GM19043 (cell line): ENCODE measurements at regions not wholly inside any gene's neighbourhood (a gene's known extent, or its start where the extent isn't known, plus 50 kb on each side); places are given as distances from the start of the nearest gene placed in this dataset.

Experiments used
- ATAC-seq: cut with Tn5 transposase; IDR thresholded peaks from one replicate; pipeline ENCODE4 v1.9.1; 2021; ENCODE audit warnings: low read depth; ENCODE audit not compliant: unreplicated experiment

DNA sequence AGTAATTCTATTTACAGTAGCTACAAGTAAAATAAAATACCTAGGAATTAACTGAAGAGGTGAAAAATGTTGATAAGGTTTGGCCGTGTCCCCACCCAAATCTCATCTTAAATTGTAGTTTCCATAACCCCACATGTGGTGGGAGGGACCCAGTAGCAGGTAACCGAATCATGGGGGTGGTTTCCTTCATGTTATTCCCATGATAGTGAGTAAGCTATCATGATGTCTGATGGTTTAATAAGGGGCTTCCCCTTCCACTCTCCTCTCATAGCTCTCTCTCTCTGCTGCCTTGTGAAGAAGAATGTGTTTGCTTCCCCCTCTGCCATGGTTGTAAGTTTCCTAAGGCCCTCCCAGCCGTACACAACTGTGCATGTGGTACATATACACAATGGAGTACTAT is 1170.7 kb downstream of the BCL11B start:
- no peak for ATAC-seq

DNA sequence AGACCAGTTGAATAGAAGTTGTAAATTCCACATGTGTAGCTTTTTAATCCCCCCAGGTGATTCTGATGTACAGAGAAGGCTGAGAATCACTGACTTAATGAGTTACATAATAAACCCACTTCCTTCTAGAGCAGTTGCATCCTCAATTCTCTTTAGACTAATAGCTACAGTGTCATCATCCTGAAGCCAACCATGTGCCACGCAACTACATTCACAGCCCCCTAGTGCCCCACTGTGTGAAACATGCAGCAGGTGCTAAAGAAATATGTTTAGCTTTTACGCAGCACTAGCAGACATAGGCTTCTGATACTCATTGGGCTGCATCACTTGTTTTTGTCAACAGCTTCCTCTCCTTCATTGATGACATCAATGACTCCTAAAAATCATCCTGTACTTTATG is 1168.3 kb downstream of the BCL11B start:
- ATAC-seq: no peak

DNA sequence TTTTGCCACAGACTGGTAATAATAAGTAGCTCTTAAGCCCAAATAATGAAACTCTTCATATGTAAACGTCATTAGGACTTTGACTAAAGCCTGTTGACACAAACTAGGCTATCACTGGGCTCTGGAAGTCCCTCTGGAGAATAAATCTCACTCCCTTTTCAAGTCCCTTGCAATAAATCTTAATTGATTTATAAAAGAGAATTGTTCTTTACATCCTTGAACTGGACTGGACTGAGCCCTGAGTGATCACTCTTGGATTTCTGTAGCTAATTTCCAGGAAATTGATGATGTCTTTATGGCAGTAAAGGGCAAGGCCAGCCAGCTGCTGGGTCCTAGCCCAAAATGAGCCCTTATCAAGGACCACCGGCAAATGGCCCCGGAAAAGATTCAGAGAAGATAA is 1162.7 kb downstream of the BCL11B start:
- no peak for ATAC-seq

DNA sequence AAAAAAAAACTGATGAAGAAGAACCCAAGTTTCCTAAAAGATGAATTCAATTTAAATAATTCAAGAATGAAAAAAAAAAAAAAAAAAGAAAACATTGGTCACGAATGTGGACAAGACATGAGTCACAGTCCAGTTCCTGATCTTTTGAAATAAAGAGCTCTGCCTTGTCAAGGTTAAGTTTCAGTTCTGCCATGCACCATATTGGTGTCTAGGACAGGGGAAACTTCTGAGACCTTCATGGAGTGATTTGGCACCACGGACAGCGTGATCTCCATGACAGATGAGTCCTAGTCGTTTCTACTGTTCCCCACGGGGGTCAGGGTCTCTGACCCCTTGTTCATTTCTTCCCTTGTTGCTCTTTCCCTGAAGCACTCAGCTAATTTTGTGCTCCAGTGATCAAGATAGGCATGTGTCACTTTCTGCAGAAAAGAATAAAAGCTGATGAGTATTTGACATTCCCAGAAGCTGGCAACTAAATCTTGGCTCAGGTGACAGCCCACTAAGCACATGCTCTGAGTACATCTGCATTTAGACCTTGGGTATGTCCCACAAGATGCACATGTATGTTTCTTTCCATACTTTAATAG is 1159.7 kb downstream of the BCL11B start:
- no peak for ATAC-seq

GRCh38 chr14:98114122-98114895 is 1157.7 kb downstream of the BCL11B start:
- ATAC-seq: no peak

GRCh38 chr14:98114946-98115345 is 1157.1 kb downstream of the BCL11B start:
- no peak for ATAC-seq

GRCh38 chr14:98118749-98119148 is 1153.2 kb downstream of the BCL11B start:
- no peak for ATAC-seq

DNA sequence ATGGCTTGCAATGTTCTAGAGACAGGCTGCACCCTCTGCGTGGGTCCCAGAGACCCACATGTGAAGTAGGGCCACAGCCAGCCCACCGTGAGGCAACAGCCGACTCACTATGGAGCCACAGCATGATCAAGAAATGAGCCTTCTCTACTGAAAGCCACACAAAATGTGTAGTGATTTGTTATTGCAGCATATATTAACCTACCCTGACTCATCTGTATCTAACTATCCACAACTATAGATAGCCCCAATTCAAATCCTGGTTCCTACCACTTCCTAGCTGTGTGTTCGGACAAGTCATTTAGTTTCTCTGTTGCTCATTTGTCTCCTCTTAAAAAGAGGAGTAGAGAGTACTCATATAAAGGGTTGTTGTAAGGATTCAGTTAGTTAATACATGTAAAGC is 1152.3 kb downstream of the BCL11B start:
- ATAC-seq: no peak

DNA sequence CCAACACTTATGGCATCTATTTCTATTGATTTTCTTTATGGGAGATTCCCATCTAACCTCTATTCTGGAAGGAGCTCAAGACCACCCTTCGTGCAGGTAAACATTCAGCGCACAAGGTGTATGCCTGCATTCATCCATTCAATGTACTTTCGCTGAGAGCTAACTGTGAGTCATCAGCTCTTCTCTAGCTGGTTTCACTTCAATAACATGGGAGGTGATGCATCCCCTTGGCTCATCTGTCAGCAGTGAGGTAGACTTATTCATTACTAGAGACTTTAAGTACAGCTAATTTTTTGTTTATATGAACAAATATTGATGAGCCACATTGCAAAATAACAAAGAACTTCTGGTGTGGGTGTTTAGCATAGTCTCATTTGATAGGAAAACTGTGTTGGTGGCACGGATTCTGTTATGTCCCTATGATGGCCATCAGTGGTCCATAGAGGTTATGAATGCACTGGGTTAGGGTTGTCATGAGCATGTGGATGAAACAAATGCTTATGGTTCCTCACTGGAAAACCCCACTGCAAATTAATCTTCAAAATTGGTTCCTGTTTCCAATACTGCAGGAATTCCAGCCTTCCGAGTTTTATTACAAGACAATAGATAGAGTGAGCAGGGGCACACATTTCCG is 1151.0 kb downstream of the BCL11B start:
- no peak for ATAC-seq

DNA sequence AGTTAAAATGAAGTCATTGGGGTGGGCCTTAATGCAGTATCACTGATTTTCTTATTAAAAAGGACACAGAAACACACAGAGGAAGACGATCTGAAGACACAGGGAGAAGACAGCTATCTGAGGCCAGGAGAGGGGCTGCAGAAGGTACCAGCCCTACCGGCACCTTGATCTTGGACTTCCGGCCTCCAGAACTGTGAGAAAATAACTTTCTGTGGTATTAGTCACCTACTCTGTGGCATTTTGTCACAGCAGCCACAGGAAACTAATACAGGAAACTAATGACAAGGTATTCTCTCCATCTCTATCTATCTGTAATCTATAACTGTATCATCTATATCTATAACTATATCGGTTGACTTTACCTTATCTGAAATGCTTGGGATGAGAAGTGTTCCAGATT is 1149.5 kb downstream of the BCL11B start:
- ATAC-seq: no peak

DNA sequence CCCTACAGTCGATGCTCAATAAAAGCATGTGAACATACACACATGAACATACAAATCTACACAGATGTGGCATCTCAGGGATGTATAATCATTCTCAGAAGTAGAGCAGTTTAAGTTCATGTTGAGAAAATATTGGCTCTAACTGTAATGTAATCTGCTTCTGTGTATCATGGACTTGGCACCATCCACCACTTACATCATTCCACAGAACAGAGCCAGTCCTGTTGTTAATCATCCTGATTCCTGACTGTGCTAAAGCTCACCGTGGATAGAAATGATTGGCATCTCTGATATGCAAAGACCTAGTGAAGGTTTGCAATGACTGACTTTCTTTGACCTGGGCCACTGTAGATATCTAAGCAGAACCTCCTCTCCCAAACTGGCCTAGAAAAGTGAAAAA is 1141.3 kb downstream of the BCL11B start:
- ATAC-seq: no peak

DNA sequence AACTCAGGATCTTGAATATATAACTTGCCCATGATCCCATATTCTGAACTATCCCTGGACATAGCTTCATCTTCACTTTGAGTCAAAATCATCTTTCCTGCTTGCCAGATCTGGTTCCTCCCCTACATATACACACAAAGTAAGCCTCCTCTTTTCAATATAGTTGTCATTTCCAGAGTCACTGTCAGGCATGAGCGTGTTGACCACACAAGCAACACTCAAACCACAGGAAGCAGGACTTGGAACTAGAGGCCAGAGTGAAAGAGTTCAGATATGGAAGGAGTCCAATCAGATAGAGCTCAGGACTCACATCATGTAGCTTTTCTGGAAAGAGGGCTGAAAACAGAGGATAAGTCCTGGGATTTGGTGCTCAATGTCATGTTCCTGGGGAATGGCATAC is 1140.6 kb downstream of the BCL11B start:
- no peak for ATAC-seq

GRCh38 chr14:98133806-98134205 is 1138.2 kb downstream of the BCL11B start:
- no peak for ATAC-seq

DNA sequence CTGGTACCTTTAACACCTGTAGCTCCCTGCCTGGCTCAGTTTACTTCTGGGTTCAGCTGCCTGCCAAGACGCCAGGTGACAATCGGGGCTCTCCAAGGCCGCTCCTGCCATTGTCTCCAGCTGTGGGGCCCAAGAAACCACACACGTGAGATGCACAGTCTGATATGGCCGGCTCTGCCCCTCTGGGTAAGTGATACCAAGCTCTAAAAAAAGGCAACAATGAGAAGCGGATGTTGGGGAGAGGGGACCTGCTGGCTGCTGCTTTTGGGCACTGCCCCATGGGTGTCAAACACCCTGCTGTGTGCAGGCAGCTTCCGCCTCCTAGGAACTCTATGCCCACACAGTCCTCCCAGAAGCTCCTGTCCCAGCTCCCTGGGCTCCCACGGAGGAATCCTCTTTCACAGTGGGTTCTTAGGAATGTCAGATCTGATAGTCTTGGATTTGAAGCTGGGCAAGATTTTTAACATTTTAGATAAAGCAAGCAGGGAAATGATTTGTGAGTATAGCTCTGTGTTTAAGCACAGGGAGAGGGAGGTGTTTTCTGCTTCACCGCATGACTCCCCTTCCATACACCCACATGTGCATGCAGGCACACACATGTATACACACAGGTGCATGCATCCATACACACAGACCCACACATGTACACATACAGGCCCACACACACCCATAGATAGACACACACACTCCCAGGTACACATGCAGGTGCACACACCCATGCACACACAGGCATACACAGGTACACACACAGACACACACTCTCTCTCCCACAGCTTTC is 1135.8 kb downstream of the BCL11B start:
- no peak for ATAC-seq

DNA sequence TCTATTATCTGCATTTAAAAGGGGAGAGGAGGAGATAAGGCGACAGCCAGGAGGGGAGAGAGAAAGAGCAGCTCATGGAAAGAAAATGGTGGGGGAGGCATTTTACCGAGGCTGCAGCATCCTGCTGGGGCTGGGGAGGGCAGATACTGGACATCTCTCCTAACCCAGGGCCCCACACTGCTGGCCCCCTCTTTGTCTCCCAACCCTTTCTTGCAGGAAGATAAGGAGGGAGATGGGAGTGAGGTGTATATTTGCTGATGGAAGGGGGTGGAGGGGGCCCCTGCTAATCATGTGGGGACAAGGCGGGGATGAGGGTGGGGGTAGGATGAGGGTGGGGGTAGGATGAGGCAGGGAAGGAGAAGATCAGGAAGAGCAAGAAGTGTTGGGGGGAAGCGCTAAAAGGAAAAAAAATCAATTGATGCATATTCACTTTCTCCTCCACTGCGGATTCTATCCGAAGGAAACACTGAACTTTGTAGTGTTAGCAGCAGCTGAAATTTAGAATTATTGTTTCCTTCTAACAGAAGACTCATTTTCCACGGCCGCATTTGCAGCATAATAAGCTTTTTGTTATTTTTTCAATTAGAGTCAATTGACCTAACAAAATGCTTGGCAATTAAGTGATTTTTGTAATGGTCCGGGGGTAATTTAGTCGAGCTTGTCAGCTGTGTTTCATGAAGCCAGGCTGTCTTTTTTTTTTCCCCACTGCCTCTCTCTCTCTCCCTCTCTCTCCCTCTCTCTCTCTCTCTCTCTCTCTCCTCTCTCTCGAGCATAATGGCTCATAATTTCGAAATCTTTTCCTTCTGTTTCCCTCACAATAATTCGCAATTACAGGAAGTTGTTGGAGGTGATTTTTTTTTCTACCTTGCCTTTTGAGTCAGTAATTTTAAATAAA is 1134.6 kb downstream of the BCL11B start:
- no peak for ATAC-seq

- no peak for ATAC-seq
These were observed 1133.3 kb downstream of the BCL11B start for GRCh38 chr14:98138666-98139065.

- no peak for ATAC-seq
These were observed 1131.0 kb downstream of the BCL11B start for GRCh38 chr14:98140862-98141530.

- ATAC-seq: no peak
These were observed 1128.4 kb downstream of the BCL11B start for GRCh38 chr14:98143566-98143965.

DNA sequence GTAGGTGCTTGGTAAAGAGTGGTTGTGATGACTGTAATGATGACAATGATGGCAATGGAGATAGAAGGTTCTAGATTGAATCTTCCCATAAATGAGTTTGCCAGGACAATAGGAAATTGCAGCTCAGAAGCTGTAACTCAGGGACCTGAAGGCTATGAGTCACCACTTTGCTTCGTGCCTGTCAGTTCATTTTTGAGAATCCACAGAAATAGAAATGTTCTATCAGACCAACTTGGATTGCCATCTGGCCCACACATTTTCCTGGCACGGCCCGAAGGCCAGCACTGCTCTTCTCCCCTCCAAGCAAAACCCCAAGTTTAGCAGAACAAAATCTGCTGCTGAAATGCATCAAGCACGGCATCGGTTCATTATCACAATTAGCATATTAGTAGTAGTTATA is 1127.0 kb downstream of the BCL11B start:
- ATAC-seq: no peak

GRCh38 chr14:98146416-98146815 is 1125.6 kb downstream of the BCL11B start:
- ATAC-seq: no peak
